ENCODE measurements at regions not wholly inside any gene's neighbourhood (a gene's known extent, or its start where the extent isn't known, plus 50 kb on each side); places are given as distances from the start of the nearest gene placed in this dataset.

- TF ChIP-seq, protein P1, sequence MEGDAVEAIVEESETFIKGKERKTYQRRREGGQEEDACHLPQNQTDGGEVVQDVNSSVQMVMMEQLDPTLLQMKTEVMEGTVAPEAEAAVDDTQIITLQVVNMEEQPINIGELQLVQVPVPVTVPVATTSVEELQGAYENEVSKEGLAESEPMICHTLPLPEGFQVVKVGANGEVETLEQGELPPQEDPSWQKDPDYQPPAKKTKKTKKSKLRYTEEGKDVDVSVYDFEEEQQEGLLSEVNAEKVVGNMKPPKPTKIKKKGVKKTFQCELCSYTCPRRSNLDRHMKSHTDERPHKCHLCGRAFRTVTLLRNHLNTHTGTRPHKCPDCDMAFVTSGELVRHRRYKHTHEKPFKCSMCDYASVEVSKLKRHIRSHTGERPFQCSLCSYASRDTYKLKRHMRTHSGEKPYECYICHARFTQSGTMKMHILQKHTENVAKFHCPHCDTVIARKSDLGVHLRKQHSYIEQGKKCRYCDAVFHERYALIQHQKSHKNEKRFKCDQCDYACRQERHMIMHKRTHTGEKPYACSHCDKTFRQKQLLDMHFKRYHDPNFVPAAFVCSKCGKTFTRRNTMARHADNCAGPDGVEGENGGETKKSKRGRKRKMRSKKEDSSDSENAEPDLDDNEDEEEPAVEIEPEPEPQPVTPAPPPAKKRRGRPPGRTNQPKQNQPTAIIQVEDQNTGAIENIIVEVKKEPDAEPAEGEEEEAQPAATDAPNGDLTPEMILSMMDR (conservative IDR thresholded peaks at IDR 0.05) = no peak
- peaks cover 30% of the 10 kb centered on the region for H3K9me3 Mint-ChIP-seq
- H3K36me3 ChIP-seq (ENCODE audit: control insufficient read depth, insufficient read depth, low read length) = no peaks in the 10 kb centered on the region
- no peaks in the 10 kb centered on the region for H3K27me3 ChIP-seq (ENCODE audit: control insufficient read depth, insufficient read depth, low read length, poor library complexity, severe bottlenecking)
- H3K4me3 ChIP-seq (ENCODE audit: low read length) = no peak overlapping the region
- H3K9ac ChIP-seq (ENCODE audit: extremely low read depth, low read length, poor library complexity, severe bottlenecking) = no peak overlapping the region
- peaks cover 9% of the 10 kb centered on the region for H3K36me3 Mint-ChIP-seq (ENCODE audit: low read depth)
- H3K27me3 Mint-ChIP-seq (ENCODE audit: insufficient read depth) = no peaks in the 10 kb centered on the region
- no peak overlapping the region for H3K4me3 Mint-ChIP-seq
- no peak for DNase-seq
- no peak overlapping the region for H3K27ac ChIP-seq (ENCODE audit: low read depth, low read length)
- H3K4me1 Mint-ChIP-seq = peaks cover 11% of the 10 kb centered on the region
- no peak overlapping the region for H3K27ac Mint-ChIP-seq
- H3K4me1 ChIP-seq (ENCODE audit: control insufficient read depth, insufficient read depth, low read length) = no peaks in the 10 kb centered on the region
- peaks cover 33% of the 10 kb centered on the region for H3K9me3 ChIP-seq (ENCODE audit: control insufficient read depth, low read length)
- WGBS, 2 experiments (ENCODE audit: insufficient coverage in 1 of 2, insufficient read length in 1 of 2) = 93 to 100% methylated on average over 2 to 4 of the region's 4 CpGs
These were observed 565.2 kb upstream of the DPPA4 start for GRCh38 chr3:109902549-109902948.

GRCh38 chr3:109903100-109903499 is 565.8 kb upstream of the DPPA4 start:
- Histone ChIP-seq H3K27me3 (ENCODE audit: control insufficient read depth, insufficient read depth, low read length, poor library complexity, severe bottlenecking) (no peaks in the 10 kb centered on the region), H3K9ac (ENCODE audit: extremely low read depth, low read length, poor library complexity, severe bottlenecking) (no peak overlapping the region), H3K4me3 (ENCODE audit: low read length) (no peak overlapping the region), H3K27ac (ENCODE audit: low read depth, low read length) (no peak overlapping the region), H3K36me3 (ENCODE audit: control insufficient read depth, insufficient read depth, low read length) (no peaks in the 10 kb centered on the region), H3K4me1 (ENCODE audit: control insufficient read depth, insufficient read depth, low read length) (no peaks in the 10 kb centered on the region), H3K9me3 (ENCODE audit: control insufficient read depth, low read length) (peaks cover 38% of the 10 kb centered on the region)
- no peak overlapping the region for H3K27ac Mint-ChIP-seq
- no peaks in the 10 kb centered on the region for H3K27me3 Mint-ChIP-seq (ENCODE audit: insufficient read depth)
- no peak for DNase-seq
- H3K4me1 Mint-ChIP-seq = peaks cover 11% of the 10 kb centered on the region
- WGBS, 2 experiments (ENCODE audit: insufficient coverage in 1 of 2, insufficient read length in 1 of 2) = 98% methylated on average over 2 of the region's 2 CpGs; no CpG with 5 or more reads in 1 of the 2 experiments
- no peak overlapping the region for H3K4me3 Mint-ChIP-seq
- H3K36me3 Mint-ChIP-seq (ENCODE audit: low read depth) = peaks cover 9% of the 10 kb centered on the region
- H3K9me3 Mint-ChIP-seq = peaks cover 35% of the 10 kb centered on the region
- TF ChIP-seq, protein P1 (conservative IDR thresholded peaks at IDR 0.05) = peak; percentile 55

GRCh38 chr3:109910772-109911171 is 573.4 kb upstream of the DPPA4 start:
- Mint-ChIP-seq H3K4me1 (peaks cover 28% of the 10 kb centered on the region), H3K27me3 (ENCODE audit: insufficient read depth) (no peaks in the 10 kb centered on the region), H3K4me3 (no peak overlapping the region), H3K36me3 (ENCODE audit: low read depth) (peaks cover 19% of the 10 kb centered on the region), H3K9me3 (peaks cover 55% of the 10 kb centered on the region), H3K27ac (peak overlapping the region; percentile 31)
- peaks cover 8% of the 10 kb centered on the region for H3K4me1 ChIP-seq (ENCODE audit: control insufficient read depth, insufficient read depth, low read length)
- no peak overlapping the region for H3K9ac ChIP-seq (ENCODE audit: extremely low read depth, low read length, poor library complexity, severe bottlenecking)
- peaks cover 53% of the 10 kb centered on the region for H3K9me3 ChIP-seq (ENCODE audit: control insufficient read depth, low read length)
- TF ChIP-seq, protein P1 (conservative IDR thresholded peaks at IDR 0.05) = no peak
- H3K36me3 ChIP-seq (ENCODE audit: control insufficient read depth, insufficient read depth, low read length) = no peaks in the 10 kb centered on the region
- no peaks in the 10 kb centered on the region for H3K27me3 ChIP-seq (ENCODE audit: control insufficient read depth, insufficient read depth, low read length, poor library complexity, severe bottlenecking)
- H3K4me3 ChIP-seq (ENCODE audit: low read length) = peak overlapping the region; percentile 51
- 69 to 78% methylated on average over 2 to 5 of the region's 6 CpGs for WGBS, 2 experiments (ENCODE audit: insufficient coverage in 1 of 2, insufficient read length in 1 of 2)
- DNase-seq = no peak
- no peak overlapping the region for H3K27ac ChIP-seq (ENCODE audit: low read depth, low read length)

Data from endodermal cell (in vitro differentiated cells).